GM19328 (cell line): ENCODE measurements at regions not wholly inside any gene's neighbourhood (a gene's known extent, or its start where the extent isn't known, plus 50 kb on each side); places are given as distances from the start of the nearest gene placed in this dataset.

Experiments used
- ATAC-seq: cut with Tn5 transposase; IDR thresholded peaks from one replicate; pipeline ENCODE4 v1.9.1; 2021; ENCODE audit warnings: mild to moderate bottlenecking, moderate library complexity; ENCODE audit not compliant: unreplicated experiment

DNA sequence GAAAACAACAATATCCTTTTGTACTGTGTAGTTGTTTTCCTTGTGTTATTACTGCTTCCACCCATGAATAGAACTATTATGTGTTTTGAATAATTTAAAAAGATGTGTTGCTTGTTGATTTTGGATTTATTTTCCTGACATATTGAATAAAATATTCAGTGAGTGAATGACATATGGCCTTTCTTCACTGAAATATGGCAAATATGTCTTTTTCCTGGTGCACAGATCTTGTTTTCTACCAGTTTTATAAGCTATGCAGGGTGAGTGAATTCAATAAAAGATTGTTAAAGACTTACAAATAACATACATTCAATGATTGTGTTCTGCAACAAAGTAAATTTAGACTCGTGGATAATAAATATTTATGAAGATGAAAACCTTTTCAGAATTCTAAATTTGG is 1216.3 kb upstream of the ADGRL3 start:
- ATAC-seq: no peak

DNA sequence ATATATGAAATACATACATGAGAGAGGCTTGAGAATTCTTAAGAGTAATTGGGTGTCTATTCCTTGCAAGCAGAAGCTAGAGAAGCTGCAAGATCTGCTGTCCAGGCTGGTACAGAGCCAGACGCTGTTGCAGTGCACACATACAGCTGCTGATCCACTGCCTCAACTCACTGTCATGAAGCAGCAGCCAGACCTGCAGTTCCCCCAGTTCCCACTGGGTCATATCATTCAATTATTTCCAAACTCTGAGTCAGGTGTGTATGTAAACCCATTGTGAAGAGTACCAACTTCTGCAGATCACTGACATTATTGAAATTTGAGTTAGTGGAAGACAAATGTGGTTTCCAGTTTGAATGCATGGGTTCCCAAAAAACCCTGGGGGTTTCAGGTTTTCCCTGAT is 1212.8 kb upstream of the ADGRL3 start:
- ATAC-seq: no peak

DNA sequence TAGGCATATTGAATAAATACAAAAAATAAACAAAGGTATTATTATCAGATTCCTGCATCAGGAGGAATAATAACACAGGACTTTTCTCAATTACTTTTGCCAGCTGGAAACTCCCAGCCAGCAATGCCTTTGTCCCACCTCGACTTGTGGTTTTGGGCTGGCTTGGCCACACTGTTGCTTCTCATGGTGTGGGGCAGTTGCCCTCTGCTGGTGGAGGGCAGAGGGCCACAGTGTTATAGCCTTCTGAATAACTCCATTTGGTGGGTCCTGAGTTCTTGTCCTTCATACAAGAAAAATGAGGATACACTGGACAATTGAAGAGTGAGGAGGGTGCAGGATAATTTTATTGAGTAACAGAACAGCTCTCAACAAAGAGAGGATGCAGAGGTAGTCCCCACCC is 1206.0 kb upstream of the ADGRL3 start:
- ATAC-seq: no peak

DNA sequence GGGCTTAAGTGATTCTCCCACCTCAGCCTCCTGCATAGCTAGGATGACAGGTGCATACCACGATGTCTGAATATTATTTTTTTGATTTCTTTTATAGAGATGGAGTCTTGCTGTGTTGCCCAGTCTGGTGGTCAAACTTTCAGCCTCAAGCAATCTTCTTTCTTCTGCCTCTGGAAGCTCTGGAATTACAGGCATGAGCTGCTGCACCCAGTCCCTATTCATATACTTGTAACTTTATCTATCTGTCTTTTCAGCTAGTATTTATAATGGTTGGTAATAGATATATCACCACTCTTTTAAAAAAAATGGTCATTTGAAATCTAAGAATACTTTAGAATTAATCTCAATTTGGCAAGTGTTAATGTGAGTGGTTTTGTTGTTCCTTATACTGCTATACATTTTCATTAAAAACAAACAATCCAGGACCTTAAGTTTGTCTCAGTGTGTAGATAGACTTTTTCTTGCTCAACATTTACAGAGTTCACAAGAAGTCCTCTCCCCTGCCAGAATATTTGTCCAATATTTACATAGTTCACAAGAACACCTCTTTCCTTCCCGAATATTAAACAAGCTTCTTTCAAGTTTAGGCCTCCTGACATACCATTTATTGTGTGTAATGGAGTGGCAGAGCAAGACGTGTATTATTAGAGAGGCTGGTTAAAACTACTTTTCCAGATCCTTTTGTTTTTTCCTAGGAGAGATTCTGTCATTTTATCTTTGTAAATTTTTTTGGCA is 1197.4 kb upstream of the ADGRL3 start:
- ATAC-seq: no peak

DNA sequence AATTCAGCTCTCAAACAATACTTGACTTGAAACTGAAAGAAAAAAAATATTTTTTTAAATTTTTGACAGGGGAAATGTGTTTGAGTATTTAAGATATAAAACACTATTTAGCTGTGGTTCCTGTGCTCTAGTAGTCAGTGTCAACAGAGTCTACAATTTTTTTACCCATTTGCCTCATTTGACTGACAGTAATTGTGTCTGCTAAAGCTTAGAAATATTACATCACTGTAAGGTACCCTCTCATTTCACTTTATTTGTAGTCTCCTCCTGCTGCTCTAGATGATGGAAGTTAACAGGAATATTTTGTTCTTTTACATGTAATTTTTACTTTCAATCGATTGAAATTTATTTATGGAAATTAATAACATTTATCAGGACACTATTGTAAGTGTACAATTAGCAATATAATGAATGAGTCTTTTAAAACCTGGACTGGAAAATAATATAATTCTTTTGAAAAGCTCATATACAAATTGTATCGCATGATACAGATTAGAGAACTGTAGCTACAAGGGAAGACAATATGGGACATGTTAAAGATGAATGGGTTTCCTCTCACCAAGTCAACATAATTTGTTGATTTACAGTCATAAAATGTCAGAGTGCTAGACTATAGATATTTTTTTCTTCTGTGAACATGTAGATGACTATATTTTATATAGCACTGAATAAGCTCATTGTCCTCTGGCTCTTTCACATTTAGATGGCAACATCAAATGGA is 1186.5 kb upstream of the ADGRL3 start:
- ATAC-seq: no peak

DNA sequence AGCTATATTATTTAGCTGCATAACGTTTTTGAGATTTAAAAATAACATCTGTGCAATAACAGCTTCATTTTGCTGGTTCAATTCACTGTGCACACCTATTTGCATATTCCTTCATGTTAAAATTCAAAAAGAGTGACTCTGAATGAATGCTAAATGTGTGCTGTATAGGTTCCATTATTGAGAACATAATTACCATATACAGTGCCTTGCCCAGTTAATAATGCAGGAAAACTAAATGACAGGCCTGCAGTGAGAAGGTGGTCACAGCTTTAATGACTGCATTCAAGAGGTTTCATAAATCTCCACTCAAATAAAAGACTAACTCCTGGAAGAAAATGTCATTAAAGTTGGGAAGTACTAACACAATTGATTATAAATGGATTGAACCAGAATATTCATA is 1183.2 kb upstream of the ADGRL3 start:
- ATAC-seq: no peak

DNA sequence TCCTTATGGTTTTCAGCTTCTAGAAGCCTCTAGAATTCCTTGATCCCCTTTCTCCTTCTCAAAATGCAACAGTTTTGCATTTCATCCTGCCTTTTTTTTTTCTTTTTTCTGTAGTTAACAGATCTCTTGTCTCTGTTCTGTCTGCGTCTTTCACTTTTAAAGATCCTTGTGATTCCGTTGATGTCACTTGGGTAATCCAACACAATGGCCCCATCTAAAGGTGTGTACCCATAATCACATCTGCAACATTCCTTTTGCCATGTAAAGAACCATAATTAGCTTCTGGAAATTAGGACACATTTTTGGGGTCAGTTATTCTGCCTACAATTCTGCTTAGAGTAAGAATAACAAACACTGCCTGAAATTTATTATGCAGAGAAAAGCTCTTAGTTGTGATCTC is 1180.9 kb upstream of the ADGRL3 start:
- no peak for ATAC-seq

DNA sequence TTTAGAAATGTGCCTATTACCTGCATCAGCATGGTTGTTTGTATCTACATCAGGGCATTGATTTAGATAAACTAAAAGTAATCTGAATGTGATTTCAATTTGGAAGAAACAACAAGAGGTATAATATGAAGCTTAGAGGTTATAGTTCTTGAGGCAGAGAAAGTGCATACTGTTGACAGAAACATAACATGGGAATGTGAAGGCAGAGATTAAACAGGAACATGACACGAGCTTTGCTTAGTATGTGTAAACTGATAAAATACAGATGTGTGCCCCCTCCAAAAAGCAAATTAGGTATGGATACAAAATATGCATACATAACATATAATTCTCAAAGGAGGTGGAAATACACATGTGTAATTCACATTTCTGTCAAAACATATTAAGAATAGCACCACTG is 1180.2 kb upstream of the ADGRL3 start:
- ATAC-seq: no peak

DNA sequence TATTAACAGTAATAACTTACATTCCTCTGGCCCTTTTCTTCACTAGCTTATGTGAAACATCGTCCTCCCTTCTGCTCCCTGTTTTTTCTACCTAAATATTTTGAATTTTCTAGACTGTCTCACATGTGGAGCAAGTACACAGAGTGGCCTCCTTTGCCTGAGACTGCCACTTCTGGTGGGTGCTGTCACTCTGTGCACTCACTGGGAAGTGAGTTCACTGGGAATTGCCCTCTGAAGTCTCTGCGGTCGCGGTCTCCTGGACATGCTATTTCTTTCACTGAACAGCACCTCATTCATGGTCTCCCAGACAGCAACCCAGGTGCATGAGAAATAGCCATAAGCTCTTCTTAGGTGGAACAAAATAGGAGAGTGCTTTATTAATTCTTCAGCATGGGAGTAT is 1179.7 kb upstream of the ADGRL3 start:
- ATAC-seq: no peak

DNA sequence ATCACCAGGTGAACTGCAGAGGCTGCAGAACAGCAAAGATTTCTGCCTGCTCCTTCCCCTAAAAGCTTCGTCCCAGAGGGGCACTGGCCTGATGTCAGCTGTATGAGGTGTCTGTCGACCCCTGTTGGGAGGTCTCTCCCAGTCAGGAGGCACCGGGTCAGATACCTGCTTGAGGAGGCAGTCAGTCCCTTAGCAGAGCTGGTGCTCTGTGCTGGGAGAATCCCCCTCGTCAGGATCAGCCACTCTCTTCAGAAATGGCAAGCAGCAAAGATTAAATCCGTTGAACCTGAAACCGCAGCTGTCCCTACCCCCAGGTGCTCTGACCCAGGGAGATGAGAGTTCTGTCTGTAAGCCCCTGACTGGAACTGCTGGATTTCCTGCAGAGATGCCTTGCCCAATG is 1166.3 kb upstream of the ADGRL3 start:
- no peak for ATAC-seq

DNA sequence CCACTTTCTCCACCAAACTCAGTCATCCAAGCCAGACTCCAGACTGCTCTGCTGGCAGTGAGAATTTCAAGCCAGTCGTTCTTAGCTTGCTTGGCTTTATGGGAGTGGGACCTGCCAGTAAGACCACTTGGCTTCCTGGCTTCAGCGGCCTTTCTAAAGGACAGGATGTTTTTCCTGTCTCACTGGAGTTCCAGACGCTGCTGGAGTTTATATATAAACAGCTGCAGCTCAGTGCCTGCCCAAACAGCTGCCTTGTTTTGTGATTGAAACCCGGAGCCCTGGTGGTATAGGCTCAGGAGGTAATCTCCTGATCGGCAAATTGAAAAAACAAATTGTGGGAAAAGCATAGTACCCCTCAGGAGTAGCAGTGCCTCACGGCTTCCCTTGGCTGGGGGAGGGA is 1165.8 kb upstream of the ADGRL3 start:
- no peak for ATAC-seq

DNA sequence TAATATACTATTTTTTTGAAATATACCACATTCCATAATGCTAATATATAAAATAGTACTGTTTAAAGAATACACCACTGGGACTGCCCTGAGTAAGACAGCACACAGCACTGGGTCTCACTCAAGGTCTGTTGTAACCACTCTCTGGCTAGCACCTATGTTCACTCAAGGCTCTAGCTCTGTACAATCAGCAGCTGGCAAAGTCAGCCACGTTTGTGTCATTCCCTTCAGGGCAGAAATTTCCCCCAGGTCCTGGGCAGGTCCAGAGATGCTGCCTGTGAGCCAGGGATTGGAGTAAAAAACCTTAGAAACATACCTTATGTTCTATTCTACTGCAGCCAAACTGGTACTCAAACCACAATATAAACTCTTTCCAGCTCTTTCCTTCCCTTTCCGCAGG is 1160.2 kb upstream of the ADGRL3 start:
- no peak for ATAC-seq

DNA sequence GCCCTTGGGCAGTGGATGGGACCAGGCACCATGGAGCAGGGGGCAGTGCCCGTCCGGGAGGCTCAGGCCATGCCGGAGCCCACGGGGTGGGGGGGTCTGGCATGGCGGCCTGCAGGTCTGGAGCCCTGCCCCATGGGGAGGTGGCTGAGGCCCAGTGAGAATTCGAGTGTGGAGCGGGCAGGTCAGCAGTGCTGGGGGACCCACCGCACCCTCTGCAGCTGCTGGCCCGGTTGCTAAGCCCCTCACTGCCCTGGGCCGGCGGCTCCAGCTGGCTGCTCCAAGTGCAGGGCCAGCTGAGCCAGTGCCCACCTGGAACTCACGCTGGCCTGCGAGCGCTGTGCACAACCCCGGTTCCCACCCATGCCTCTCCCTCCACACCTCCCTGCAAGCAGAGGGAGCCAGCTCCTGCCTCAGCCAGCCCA is 1157.9 kb upstream of the ADGRL3 start:
- no peak for ATAC-seq

DNA sequence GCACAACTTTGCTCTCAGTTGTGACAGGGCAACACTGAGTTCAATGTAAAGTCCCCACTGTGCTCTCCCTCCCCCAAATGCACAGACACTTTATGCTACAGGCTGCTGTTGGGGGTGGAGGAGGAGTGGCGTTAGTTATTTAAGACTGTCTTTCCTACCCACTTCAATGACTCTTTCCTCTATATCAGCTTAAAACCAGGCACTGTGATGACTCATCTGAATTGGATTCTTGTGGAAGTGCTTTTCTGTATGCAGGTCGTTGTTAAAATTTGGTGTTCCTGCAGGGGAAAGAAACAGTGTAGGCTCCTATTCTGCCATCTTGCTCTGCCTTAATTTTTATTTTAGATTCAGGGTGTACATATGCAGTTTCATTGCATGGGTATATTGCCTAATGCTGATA is 1157.2 kb upstream of the ADGRL3 start:
- no peak for ATAC-seq

DNA sequence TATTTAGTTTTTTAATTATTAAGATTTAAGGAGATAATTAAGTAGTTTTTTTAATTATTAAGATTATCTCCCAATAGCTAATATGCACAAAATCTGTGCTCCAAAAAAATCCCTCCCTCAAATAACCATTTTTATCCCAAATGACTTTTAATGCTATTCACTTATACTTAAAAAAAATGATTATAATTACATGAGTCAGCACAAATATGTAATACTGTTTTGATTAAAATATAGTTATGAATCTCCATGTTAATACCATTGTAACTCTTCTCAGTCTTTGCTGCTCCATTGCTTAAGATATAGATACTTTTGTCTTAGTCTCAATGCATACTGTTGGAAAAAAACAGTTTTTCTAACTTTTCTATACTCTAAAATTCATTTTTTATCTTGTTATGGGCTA is 1121.1 kb upstream of the ADGRL3 start:
- ATAC-seq: no peak

DNA sequence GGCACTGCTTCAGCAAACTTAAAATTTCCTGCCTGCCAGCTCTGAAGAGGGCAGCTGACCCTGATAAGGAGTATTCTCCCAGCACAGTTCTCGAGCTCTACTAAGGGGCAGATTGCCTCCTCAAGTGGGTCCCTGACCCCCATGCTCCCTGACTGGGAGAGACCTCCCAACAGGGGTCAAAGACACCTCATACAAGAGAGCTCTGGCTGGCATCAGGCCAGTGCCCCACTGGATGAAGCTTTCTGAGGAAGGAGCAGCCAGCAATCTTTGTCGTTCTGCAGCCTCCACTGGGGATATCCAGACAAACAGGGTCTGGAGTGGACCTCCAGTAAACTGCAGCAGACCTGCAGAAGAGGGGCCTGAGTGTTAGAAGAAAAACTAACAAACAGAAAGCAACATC is 1118.3 kb upstream of the ADGRL3 start:
- ATAC-seq: no peak

DNA sequence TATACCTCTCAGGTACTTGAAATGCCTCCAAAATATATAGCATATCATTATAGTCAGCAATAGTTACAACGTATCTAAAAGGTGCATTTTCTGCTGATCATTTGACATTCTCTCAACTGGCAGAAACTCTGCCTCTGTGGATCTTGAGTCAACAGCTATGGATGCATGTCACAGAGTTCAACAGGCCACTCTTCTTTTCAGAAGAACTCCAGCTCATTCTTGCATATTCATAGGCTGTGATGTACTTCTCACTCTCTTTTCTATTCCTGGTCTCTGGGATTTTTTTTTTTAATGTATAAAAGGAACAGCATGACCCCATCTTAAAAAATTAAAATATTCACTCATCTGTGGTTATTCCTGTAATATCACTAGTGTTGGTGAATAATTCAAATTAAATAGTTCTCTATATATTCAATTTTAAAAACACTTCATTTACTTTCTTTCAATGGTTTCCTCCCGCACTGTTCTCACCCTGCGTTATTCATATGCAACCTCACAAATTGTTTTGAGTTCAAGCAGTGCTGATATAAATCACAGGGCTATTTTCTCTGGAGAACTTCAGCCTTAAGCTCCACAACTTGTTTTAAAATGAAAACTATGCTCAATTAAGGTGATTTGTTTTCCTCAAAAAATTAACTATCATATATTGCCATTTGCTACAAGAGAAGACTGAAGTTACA is 1111.2 kb upstream of the ADGRL3 start:
- ATAC-seq: no peak

DNA sequence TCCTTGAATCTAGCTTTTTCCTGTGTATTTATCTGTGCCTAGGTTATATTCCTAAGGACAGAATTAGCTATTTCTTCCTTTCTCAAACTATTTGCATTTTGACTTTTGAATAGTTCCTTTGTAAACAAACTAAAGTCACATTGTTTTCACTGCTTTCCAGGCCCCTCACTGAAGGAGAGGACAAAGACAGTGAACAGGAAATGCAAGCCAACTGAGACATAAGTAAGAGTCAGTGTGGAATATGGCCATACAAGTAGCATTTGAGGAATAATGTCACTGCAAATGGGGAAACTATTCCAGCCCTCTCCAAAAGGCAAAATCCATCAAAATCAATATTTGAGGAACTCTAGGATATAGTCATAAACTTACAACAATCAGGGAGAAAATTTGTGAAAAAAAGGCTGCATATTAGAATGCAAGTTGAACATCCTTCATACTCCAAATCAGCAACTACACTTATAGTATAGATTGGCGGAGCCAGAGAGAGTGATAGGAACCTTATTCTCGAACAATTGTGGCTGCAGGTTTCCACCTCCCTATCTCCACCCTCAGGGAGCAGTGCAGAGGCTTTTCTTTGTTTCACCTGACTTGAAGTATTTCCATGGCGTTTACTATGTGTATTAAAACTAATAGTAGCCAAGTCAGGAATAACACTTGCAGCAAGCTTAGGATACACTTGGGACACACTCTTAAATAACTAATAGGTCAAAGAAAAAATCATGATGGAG is 1110.4 kb upstream of the ADGRL3 start:
- no peak for ATAC-seq

DNA sequence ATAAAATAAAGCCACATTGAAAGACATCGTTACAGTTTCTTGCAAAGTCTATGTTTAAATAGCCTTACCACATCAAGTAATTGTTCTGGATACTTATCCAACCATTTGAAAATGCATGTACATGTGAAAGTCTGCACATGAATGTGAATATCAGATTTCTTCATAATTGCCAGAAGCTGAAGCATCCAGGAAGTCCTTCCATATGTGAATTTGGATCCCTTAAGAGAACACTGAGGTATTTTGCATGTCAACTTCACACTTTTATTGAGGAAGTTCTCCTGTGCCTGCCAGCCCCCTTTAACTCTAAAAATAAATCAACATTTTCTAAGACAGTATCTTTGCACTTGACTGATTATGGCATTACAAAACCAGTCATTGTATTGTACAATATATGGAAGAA is 1103.5 kb upstream of the ADGRL3 start:
- ATAC-seq: no peak

DNA sequence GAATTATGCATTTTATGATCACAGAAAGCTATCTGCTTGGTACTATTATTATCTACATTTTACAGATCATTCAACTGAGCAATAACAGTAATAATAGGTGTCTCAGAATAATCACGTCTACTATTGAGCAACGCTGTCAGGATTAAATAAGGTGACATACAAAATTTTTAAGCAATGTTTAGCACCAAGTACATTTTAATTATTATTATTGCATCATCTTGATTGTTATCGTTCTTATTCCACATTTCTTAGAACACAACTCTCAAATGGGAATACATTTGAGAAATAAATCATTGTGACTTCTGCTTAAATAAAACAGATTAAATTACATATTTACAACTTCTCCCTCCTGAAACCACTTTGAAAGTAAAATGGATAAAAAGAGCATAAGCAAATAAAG is 1083.5 kb upstream of the ADGRL3 start:
- ATAC-seq: no peak

DNA sequence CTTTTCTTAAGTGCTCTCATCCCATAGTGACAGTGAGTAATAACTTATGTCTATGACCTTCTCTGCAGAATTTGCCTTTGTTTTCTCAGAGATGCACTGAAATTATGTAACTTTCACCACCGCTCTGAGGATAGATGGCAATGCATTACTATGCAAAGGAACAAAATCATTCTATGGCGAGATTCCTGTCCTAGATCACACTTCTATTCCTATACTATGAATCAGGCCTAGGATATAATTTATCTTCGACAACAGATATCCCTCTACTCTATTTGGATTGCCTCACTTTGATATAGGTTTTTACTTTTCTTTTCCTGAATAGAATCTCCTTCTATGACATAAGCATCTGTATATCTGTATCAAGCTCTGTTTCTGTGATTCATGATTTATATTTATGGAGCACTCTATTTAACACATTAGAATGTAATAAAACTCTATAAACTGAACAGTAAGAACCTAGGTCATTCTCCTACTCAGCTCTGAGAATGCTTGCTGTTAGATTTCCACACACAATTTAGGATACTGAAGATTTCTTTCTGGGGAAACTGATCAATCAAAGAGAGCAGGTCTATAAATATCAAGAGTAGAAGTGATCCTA is 1082.3 kb upstream of the ADGRL3 start:
- ATAC-seq: no peak
